ENCODE measurements at regions not wholly inside any gene's neighbourhood (a gene's known extent, or its start where the extent isn't known, plus 50 kb on each side); places are given as distances from the start of the nearest gene placed in this dataset.
"Not testable (repeated sequence)": the region's sequence is repeated elsewhere in the genome, so short reads cannot be mapped to it uniquely, and the experiment has no call there.

- DNase-seq (no peak), ATAC-seq (replicated peaks) (no peak)
- no peaks in the 10 kb centered on the region for H3K9me3 Mint-ChIP-seq
- peaks cover 19 to 47% of the 10 kb centered on the region in 2 donors for H3K4me1 Mint-ChIP-seq
- peak overlapping the region; percentile 21 for H3K27ac Mint-ChIP-seq
- H3K27me3 Mint-ChIP-seq: no peaks in the 10 kb centered on the region
- H3K4me3 Mint-ChIP-seq: no peak overlapping the region
- H3K36me3 Mint-ChIP-seq: peaks cover 37 to 56% of the 10 kb centered on the region in 2 donors
Observed at GRCh38 chr6:34646714-34647113, 49.9 kb downstream of the ILRUN start.

DNA sequence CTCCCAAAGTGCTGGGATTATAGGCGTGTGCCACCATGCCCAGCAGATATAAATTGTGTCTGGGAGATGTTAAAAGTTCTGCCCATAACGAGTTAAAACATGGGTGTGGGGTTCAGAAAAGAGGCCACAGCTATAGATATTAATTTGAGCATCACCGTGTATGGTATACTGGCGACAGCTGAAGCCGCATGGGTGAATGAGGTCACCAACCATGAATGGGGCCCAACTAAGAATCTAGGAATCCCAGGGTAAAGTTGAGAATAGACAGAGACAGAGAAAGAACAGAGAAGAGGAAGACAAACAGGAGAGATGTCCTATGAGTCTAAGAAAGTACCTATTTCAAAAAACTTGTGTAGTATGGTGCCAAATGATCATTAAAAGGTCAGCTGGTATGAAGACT is 50.9 kb downstream of the ILRUN start:
- DNase-seq: no peak
- peaks cover 19 to 42% of the 10 kb centered on the region in 2 donors for H3K4me1 Mint-ChIP-seq
- no peaks in the 10 kb centered on the region for H3K9me3 Mint-ChIP-seq
- H3K27me3 Mint-ChIP-seq: no peaks in the 10 kb centered on the region
- H3K36me3 Mint-ChIP-seq: peaks cover 38 to 52% of the 10 kb centered on the region in 2 donors
- no peak for ATAC-seq (replicated peaks)
- peak overlapping the region; percentile 3 for H3K27ac Mint-ChIP-seq
- no peak overlapping the region for H3K4me3 Mint-ChIP-seq

DNA sequence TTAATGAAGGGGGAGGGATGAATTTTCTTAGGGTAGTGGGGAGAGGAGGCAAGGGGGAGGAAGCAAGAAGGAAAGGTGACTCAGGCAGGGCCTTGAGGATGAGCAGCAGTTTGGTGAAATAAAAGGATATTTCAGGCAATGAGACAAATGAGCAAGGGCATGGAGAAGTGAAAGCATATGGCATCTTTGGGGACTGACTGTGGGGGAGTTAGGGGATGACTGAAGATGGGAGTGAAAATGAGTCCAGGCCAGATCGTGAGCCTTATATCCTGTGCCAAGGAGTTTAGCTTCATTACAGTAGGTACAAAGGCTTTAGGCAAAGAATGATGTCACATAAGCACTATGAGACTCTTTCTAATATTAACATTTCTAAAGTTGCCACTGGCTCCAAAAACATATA is 51.9 kb downstream of the ILRUN start:
- ATAC-seq (replicated peaks) (peak; percentile 78 to 93), DNase-seq (no peak)
- Mint-ChIP-seq H3K27ac (peak overlapping the region; percentile 3), H3K36me3 (peaks cover 45 to 57% of the 10 kb centered on the region in 2 donors), H3K4me1 (peaks cover 22 to 49% of the 10 kb centered on the region in 2 donors), H3K9me3 (no peaks in the 10 kb centered on the region), H3K4me3 (no peak overlapping the region), H3K27me3 (no peaks in the 10 kb centered on the region)

DNA sequence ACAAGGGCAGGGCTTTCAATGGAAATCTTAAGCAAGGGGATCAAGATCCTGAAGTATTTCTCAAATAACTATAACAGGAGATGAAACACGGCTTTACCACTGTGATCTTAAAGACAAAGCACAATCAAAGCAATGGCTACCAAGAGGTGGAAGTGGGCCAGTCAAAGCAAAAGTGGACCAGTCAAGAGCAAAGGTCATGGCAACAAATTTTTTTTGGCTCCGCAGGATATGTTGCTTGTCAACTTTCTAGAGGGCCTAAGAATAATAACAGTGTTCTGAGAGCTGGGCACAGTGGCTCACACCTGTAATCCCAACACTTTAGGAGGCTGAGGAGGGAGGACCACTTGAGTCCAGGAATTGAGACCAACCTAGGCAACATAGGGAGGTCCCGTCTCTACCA is 54.1 kb downstream of the ILRUN start:
- no peaks in the 10 kb centered on the region for H3K9me3 Mint-ChIP-seq
- H3K27me3 Mint-ChIP-seq: no peaks in the 10 kb centered on the region
- H3K4me3 Mint-ChIP-seq: no peak overlapping the region
- H3K27ac Mint-ChIP-seq: no peak overlapping the region
- ATAC-seq (replicated peaks) (no peak), DNase-seq (no peak)
- peaks cover 45 to 55% of the 10 kb centered on the region in 2 donors for H3K36me3 Mint-ChIP-seq
- H3K4me1 Mint-ChIP-seq: peaks cover 25 to 69% of the 10 kb centered on the region in 2 donors

GRCh38 chr6:34640074-34640849 is 56.3 kb downstream of the ILRUN start:
- peak overlapping the region in 1 of 2 donors; percentile 51 for H3K4me3 Mint-ChIP-seq
- peaks cover 32 to 42% of the 10 kb centered on the region in 2 donors for H3K36me3 Mint-ChIP-seq
- peaks cover 19 to 59% of the 10 kb centered on the region in 2 donors for H3K4me1 Mint-ChIP-seq
- H3K27ac Mint-ChIP-seq: peak overlapping the region; percentile 33
- ATAC-seq (replicated peaks); H3K27me3 Mint-ChIP-seq; H3K9me3 Mint-ChIP-seq; DNase-seq: not testable (repeated sequence)

GRCh38 chr6:34638834-34639736 is 57.5 kb downstream of the ILRUN start:
- peak; percentile 49 for DNase-seq
- ATAC-seq (replicated peaks): peak; percentile 89 to 92
- peaks cover 16 to 51% of the 10 kb centered on the region in 2 donors for H3K4me1 Mint-ChIP-seq

DNA sequence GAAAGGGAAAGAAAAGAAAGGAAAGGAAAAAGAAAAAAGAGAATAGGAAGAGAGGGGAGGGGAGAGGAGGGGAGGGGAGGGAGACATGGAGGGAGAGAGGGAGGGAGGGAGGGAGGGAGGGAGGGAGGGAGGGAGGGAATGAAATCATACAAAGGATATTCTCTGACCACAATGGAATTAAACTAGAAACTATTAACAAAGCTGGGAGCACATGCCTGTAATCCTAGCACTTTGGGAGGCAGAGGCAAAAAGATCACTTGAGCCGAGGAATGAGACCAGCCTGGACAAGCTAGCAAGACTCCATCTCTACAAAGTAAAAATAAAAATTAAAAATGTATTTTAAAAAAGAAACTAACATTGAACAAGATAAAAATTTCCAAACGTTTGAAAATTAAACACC is 62.8 kb downstream of the ILRUN start:
- H3K9me3 Mint-ChIP-seq: no peaks in the 10 kb centered on the region
- H3K27me3 Mint-ChIP-seq: no peaks in the 10 kb centered on the region
- DNase-seq (no peak), ATAC-seq (replicated peaks) (no peak)
- H3K4me1 Mint-ChIP-seq: peaks cover 13 to 39% of the 10 kb centered on the region in 2 donors
- peak overlapping the region in 1 of 2 donors; percentile 63 for H3K4me3 Mint-ChIP-seq
- no peak overlapping the region for H3K27ac Mint-ChIP-seq
- H3K36me3 Mint-ChIP-seq: peaks cover 22 to 34% of the 10 kb centered on the region in 2 donors

More at GRCh38 chr6:34638834-34639736, 57.5 kb downstream of the ILRUN start:
- peaks cover 28 to 39% of the 10 kb centered on the region in 2 donors for H3K36me3 Mint-ChIP-seq
- H3K4me3 Mint-ChIP-seq: peak overlapping the region; percentile 68 to 74
- no peaks in the 10 kb centered on the region for H3K27me3 Mint-ChIP-seq
- no peaks in the 10 kb centered on the region for H3K9me3 Mint-ChIP-seq
- peak overlapping the region; percentile 81 for H3K27ac Mint-ChIP-seq

DNA sequence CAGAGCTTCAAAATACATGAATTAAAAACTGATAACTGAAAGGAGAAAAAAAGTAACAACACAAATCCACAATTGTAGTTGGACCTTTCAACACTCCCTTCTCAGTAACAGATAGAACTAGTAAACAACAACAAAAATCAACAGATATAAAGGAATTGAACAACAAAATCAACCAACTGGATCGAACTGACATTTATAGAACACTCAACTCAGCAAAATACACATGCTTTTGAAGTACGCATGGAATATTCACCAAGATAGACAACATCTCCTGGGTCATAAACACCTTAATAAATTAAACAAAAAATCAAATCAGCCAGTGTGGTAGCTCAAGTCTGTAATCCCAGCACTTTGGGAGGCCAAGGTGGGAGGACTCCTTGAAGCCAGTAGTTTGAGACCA is 63.3 kb downstream of the ILRUN start:
- ATAC-seq (replicated peaks): no peak
- DNase-seq: no peak
- Mint-ChIP-seq H3K9me3 (no peaks in the 10 kb centered on the region), H3K27ac (peak overlapping the region; percentile 14), H3K4me1 (peaks cover 11 to 34% of the 10 kb centered on the region in 2 donors), H3K27me3 (no peaks in the 10 kb centered on the region), H3K36me3 (peaks cover 27 to 38% of the 10 kb centered on the region in 2 donors), H3K4me3 (peak overlapping the region in 1 of 2 donors; percentile 63)

GRCh38 chr6:34630040-34630439 is 66.5 kb downstream of the ILRUN start:
- no peaks in the 10 kb centered on the region for H3K9me3 Mint-ChIP-seq
- no peak overlapping the region for H3K4me3 Mint-ChIP-seq
- H3K27ac Mint-ChIP-seq: no peak overlapping the region
- DNase-seq (no peak), ATAC-seq (replicated peaks) (no peak)
- peaks cover 11 to 33% of the 10 kb centered on the region in 2 donors for H3K4me1 Mint-ChIP-seq
- no peaks in the 10 kb centered on the region for H3K27me3 Mint-ChIP-seq
- H3K36me3 Mint-ChIP-seq: peaks cover 33 to 43% of the 10 kb centered on the region in 2 donors

DNA sequence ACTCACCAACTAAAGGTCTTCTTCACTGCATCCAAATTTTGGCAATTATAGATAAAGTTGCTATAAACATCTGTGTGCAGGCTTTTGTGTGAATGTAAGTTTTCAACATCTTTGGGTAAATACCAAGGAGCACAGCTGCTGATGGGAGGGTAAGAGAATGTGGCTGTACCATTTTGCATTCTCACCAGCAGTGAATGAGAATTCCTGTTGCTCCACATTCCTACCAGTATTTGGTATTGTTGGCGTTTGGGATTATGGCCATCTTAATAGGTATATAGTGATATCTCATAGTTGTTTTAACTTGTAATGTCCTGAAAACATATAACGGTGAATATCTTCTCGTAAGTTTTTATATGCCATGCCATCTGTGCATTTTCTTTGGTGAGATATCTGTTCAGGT is 69.3 kb downstream of the ILRUN start:
- Mint-ChIP-seq H3K27ac (no peak overlapping the region), H3K27me3 (no peaks in the 10 kb centered on the region), H3K4me1 (peaks cover 12 to 36% of the 10 kb centered on the region in 2 donors), H3K4me3 (no peak overlapping the region), H3K36me3 (peaks cover 31 to 43% of the 10 kb centered on the region in 2 donors), H3K9me3 (no peaks in the 10 kb centered on the region)
- ATAC-seq (replicated peaks): no peak
- DNase-seq: no peak

DNA sequence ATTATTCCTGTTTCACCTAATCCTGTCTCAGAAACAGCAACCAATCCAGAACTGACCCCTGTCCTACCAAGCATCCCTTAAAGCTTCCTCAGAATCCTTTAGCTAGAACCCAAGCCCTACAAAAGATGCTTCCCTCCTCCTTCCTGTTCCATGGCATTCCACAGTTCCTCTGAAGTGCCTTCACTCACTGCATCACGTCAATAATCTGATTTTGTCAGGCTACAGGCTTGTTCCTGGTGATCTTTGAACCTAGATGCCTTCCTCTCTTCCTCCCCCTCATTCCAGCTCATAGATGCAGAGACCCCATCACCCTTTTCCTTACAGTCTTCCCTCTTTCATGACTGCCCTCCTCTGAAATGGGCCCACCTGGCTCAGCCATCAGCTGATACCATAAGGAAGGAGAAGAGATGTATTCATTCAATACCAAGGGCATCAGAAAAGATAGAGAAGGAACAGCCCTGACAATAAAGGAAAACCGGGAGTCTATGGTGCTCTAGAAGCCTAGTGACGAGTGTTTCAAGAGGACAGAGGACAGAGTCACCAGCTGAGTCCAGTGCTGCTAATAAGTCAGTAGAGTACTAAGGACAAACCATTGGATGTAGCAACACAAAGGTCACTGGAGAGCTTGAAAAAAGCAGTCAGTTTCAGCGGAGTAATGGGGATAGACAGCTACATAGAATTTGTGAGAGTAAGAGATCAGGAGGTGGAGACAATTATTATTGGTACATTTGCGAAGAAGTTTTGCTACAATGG is 62.5 kb upstream of the SPDEF start:
- H3K27ac Mint-ChIP-seq: peak overlapping the region; percentile 52

DNA sequence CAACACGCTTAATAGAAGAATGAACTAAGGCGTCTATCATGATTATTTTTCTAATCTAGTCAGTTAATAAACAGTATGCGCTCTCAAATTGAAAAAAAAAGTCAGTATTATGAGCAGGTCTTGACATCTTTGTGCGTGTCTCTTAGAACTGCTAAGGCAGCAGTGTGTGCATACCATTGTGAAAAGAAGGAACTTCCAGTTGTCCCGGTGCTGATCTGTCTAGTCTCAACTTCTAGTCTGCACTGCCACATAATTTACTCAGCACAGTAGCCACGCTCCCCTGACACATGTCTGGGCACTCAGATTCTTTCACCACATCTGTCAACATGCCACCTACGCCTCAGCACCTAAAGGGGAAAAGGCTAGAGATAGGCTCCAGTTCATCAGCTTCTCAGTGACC is 61.1 kb upstream of the SPDEF start:
- ATAC-seq (replicated peaks): no peak
- no peaks in the 10 kb centered on the region for H3K27me3 Mint-ChIP-seq
- no peak overlapping the region for H3K4me3 Mint-ChIP-seq
- no peak for DNase-seq
- H3K9me3 Mint-ChIP-seq: no peaks in the 10 kb centered on the region
- peaks cover 4 to 19% of the 10 kb centered on the region in 2 donors for H3K36me3 Mint-ChIP-seq
- peaks cover 14 to 31% of the 10 kb centered on the region in 2 donors for H3K4me1 Mint-ChIP-seq
- peak overlapping the region; percentile 11 for H3K27ac Mint-ChIP-seq

More for the DNA sequence above, 62.5 kb upstream of the SPDEF start:
- H3K9me3 Mint-ChIP-seq: no peaks in the 10 kb centered on the region
- no peak overlapping the region for H3K4me3 Mint-ChIP-seq
- DNase-seq (no peak), ATAC-seq (replicated peaks) (no peak)
- peaks cover 16 to 41% of the 10 kb centered on the region in 2 donors for H3K4me1 Mint-ChIP-seq
- no peaks in the 10 kb centered on the region for H3K27me3 Mint-ChIP-seq
- peaks cover 7 to 24% of the 10 kb centered on the region in 2 donors for H3K36me3 Mint-ChIP-seq

GRCh38 chr6:34616227-34616585 is 60.1 kb upstream of the SPDEF start:
- Mint-ChIP-seq H3K27me3 (no peaks in the 10 kb centered on the region), H3K9me3 (no peaks in the 10 kb centered on the region), H3K4me3 (no peak overlapping the region), H3K27ac (no peak overlapping the region), H3K36me3 (peaks cover 4 to 19% of the 10 kb centered on the region in 2 donors), H3K4me1 (peaks cover 16 to 29% of the 10 kb centered on the region in 2 donors)
- no peak for ATAC-seq (replicated peaks)
- no peak for DNase-seq

Data from stimulated activated naive B cell treated with anti-CD40 and anti-IgM and Interleukin-4, amounts not matched to agents 10 μg/mL and 1 μg/mL and 100 μg/mL, for 72 hours (primary cell).